Daoy (cell line): ENCODE measurements at regions not wholly inside any gene's neighbourhood (a gene's known extent, or its start where the extent isn't known, plus 50 kb on each side); places are given as distances from the start of the nearest gene placed in this dataset.

Source experiments
- DNase-seq: peaks from one replicate; pipeline ENCODE4 v3.0.0-alpha.2; 2015; ENCODE audit warnings: low read depth

GRCh38 chr5:135702191-135702590 lies 123.4 kb upstream of the CXCL14 start:
- no peak for DNase-seq

GRCh38 chr5:135700731-135701130 lies 121.9 kb upstream of the CXCL14 start:
- no peak for DNase-seq

- DNase-seq: no peak
These were observed 119.2 kb upstream of the CXCL14 start for GRCh38 chr5:135697959-135698345.

GRCh38 chr5:135697251-135697958 lies 118.6 kb upstream of the CXCL14 start:
- no peak for DNase-seq

- DNase-seq: no peak
These were observed 117.5 kb upstream of the CXCL14 start for GRCh38 chr5:135696317-135696716.

- DNase-seq: no peak
These were observed 117.0 kb upstream of the CXCL14 start for GRCh38 chr5:135695656-135696313.

GRCh38 chr5:135694906-135695305 lies 116.1 kb upstream of the CXCL14 start:
- no peak for DNase-seq

- DNase-seq: no peak
These were observed 115.2 kb upstream of the CXCL14 start for GRCh38 chr5:135694012-135694411.

- no peak for DNase-seq
These were observed 114.7 kb upstream of the CXCL14 start for GRCh38 chr5:135693371-135693955.

- no peak for DNase-seq
These were observed 112.3 kb upstream of the CXCL14 start for GRCh38 chr5:135691044-135691443.

GRCh38 chr5:135690466-135690865 lies 111.7 kb upstream of the CXCL14 start:
- DNase-seq: no peak

- no peak for DNase-seq
These were observed 110.7 kb upstream of the CXCL14 start for GRCh38 chr5:135689506-135689905.

- no peak for DNase-seq
These were observed 109.6 kb upstream of the CXCL14 start for GRCh38 chr5:135688385-135688784.

- no peak for DNase-seq
These were observed 104.4 kb upstream of the CXCL14 start for GRCh38 chr5:135683189-135683588.

- DNase-seq: no peak
These were observed 101.9 kb upstream of the CXCL14 start for GRCh38 chr5:135680713-135681112.

- no peak for DNase-seq
These were observed 100.0 kb upstream of the CXCL14 start for GRCh38 chr5:135678640-135679268.

- DNase-seq: no peak
These were observed 93.2 kb upstream of the CXCL14 start for GRCh38 chr5:135671966-135672365.

GRCh38 chr5:135671052-135671705 lies 92.4 kb upstream of the CXCL14 start:
- DNase-seq: no peak

- no peak for DNase-seq
These were observed 91.8 kb upstream of the CXCL14 start for GRCh38 chr5:135670588-135670987.

GRCh38 chr5:135669416-135669815 lies 90.6 kb upstream of the CXCL14 start:
- no peak for DNase-seq

- DNase-seq: no peak
These were observed 88.9 kb upstream of the CXCL14 start for GRCh38 chr5:135667673-135668072.

- no peak for DNase-seq
These were observed 88.4 kb upstream of the CXCL14 start for GRCh38 chr5:135667204-135667603.
